ACC112 (cell line): ENCODE measurements at regions not wholly inside any gene's neighbourhood (a gene's known extent, or its start where the extent isn't known, plus 50 kb on each side); places are given as distances from the start of the nearest gene placed in this dataset.
"Not testable (repeated sequence)": the region's sequence is repeated elsewhere in the genome, so short reads cannot be mapped to it uniquely, and the experiment has no call there.

Experiments
- H2AFZ ChIP-seq: fragments of 200-600 bp; sonication (generic); one replicate; pipeline ENCODE4 v1.6.0; 2017; ENCODE audit warnings: antibody characterized with exemption, low read length; ENCODE audit not compliant: unreplicated experiment
- H3K27ac ChIP-seq: fragments of 200-600 bp; sonication (generic); 2 replicates; pipeline ENCODE4 v1.5.1; 2014; ENCODE audit warnings: low read depth, mild to moderate bottlenecking, antibody characterized with exemption, low read length, moderate library complexity
- H3K27me3 ChIP-seq: fragments of 200-600 bp; sonication (generic); 2 replicates; pipeline ENCODE4 v1.6.1; 2014; ENCODE audit warnings: mild to moderate bottlenecking, antibody characterized with exemption, low read length, moderate library complexity, mixed read lengths; ENCODE audit not compliant: insufficient read depth
- H3K36me3 ChIP-seq: fragments of 200-600 bp; sonication (generic); 2 replicates; pipeline ENCODE4 v1.6.1; 2016; ENCODE audit warnings: mild to moderate bottlenecking, antibody characterized with exemption, low read length, moderate library complexity, mixed read lengths; ENCODE audit not compliant: insufficient read depth
- H3K4me1 ChIP-seq: fragments of 200-600 bp; sonication (generic); one replicate; pipeline ENCODE4 v1.6.1; 2016; ENCODE audit warnings: low read length, mixed read lengths; ENCODE audit not compliant: insufficient read depth, unreplicated experiment, control insufficient read depth
- H3K4me3 ChIP-seq: fragments of 200-600 bp; sonication (generic); 2 replicates; pipeline ENCODE4 v1.5.1; 2014; ENCODE audit warnings: mild to moderate bottlenecking, low read depth, low read length
- H3K79me2 ChIP-seq: fragments of 200-600 bp; sonication (generic); one replicate; pipeline ENCODE4 v1.6.0; 2016; ENCODE audit warnings: low read length; ENCODE audit not compliant: control insufficient read depth, unreplicated experiment, insufficient read depth

DNA sequence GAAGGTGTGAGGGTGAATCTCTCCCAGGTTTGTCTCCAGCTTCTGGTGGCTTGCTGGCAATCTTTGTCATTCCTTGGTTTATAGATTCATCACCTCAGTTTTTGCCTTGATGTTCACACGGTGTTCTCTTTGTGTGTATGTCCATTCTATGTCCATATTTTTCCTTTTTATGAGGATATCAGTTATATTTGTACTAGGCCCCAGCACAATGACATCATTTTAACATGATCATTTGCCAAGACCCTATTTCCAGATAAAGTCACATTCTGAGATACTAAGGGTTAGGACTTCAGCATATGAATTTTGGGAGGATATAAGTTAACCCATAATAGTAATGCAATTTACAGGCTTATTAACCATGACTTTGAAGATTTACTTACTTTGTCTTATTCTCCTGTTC lies 649.0 kb downstream of the CPS1 start:
- Histone ChIP-seq H3K4me1 (no peaks in the 10 kb centered on the region), H3K79me2 (no peaks in the 10 kb centered on the region), H3K4me3 (no peak overlapping the region), H3K27me3 (no peaks in the 10 kb centered on the region), H3K36me3 (no peaks in the 10 kb centered on the region), H2AFZ (no peak overlapping the region), H3K27ac (no peak overlapping the region)

DNA sequence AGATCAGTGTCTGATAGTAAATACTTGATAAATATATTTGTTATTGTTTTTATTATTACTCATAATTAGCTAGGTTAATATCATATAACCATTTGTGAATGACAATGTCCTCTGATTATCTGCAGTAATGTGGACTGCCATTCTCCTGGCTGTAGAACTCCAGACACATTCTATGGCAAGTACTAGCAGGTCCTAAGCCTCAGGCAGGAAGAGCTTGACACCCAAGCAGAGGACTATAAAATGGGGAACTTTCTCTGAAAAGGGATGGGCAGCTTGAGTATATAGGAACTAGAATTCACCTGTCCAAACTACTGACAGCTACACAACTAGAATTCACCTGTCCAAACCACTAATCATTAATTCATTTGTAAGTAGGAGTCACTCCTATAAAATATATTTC lies 649.4 kb downstream of the CPS1 start:
- no peaks in the 10 kb centered on the region for H3K27me3 ChIP-seq
- no peak overlapping the region for H3K4me3 ChIP-seq
- no peaks in the 10 kb centered on the region for H3K79me2 ChIP-seq
- no peak overlapping the region for H2AFZ ChIP-seq
- no peaks in the 10 kb centered on the region for H3K4me1 ChIP-seq
- no peaks in the 10 kb centered on the region for H3K36me3 ChIP-seq
- no peak overlapping the region for H3K27ac ChIP-seq

DNA sequence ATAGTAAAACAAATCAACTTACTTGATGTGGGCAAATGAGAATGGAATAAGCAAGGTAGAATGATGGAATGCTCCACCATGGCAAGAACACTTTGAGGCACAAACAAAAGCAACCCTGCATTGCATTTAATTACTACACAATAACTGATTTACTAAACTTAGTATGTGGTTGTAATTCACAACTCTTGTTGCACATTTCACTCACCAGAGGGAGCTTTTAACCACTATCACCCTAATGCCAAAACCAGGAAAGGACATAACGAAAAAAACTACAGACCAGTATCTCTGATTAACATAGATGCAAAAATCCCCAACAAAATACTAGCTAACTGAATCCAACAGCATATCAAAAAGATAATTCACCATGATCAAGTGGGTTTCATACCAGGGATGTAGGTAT lies 659.8 kb downstream of the CPS1 start:
- Histone ChIP-seq H3K27ac (no peak overlapping the region), H3K27me3 (no peaks in the 10 kb centered on the region), H2AFZ (no peak overlapping the region), H3K79me2 (no peaks in the 10 kb centered on the region), H3K4me1 (no peaks in the 10 kb centered on the region), H3K36me3 (no peaks in the 10 kb centered on the region), H3K4me3 (no peak overlapping the region)

DNA sequence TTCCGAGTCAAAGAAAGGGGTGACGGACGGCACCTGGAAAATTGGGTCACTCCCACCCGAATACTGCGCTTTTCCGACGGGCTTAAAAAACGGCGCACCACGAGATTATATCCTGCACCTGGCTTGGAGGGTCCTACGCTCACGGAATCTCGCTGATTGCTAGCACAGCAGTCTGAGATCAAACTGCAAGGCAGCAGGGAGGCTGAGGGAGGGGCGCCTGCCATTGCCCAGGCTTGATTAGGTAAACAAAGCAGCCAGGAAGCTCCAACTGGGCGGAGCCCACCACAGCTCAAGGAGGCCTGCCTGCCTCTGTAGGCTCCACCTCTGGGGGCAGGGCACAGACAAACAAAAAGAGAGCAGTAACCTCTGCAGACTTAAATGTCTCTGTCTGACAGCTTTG lies 663.1 kb downstream of the CPS1 start:
- not testable (repeated sequence) for H3K4me1 ChIP-seq, H3K27ac ChIP-seq

DNA sequence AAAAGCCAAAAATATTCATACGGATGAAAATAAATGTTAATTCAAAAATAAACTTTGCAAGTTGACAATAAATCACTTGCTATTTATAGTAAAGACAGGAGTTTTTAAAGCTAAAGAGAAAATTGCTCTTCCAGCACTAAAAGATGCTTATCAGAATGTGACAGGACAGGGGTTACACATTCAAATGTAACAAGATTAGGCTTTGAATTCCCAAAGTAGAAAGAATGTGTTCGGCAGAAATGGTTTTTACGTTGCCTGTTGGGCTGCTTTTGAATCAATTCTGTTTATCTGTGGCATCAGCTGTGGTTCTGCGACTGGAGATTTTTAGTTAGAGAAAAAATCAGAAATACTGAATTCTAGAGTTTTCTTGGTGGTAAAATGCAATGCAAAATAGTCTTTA lies 669.4 kb downstream of the CPS1 start:
- Histone ChIP-seq H3K4me1 (no peaks in the 10 kb centered on the region), H3K27me3 (no peaks in the 10 kb centered on the region), H3K27ac (no peak overlapping the region), H3K79me2 (no peaks in the 10 kb centered on the region), H3K4me3 (no peak overlapping the region), H2AFZ (no peak overlapping the region), H3K36me3 (no peaks in the 10 kb centered on the region)

More for the DNA sequence above, 663.1 kb downstream of the CPS1 start:
- H3K4me3 ChIP-seq, H3K27me3 ChIP-seq, H3K79me2 ChIP-seq, H2AFZ ChIP-seq, H3K36me3 ChIP-seq: not testable (repeated sequence)

DNA sequence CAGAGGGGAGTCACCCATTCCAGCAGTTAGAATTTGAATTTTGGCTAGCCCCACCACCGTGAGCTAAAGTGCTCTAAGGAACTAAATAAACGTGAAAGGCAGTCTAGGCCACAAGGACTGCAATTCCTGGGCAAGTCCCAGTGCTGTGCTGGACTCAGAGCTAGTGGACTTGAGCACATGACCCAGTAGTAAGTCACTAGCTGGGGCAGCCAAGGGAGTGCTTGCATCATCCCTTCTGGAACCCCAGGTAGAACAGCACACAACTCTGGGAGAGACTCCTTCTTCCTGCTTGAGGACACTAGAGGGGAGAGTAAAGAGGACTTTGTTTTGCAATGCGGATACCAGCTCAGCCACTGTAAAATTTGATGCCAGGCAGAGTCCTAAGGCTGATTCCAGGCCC lies 672.2 kb downstream of the CPS1 start:
- H3K27ac ChIP-seq = no peak overlapping the region
- H3K4me1 ChIP-seq = no peaks in the 10 kb centered on the region
- no peaks in the 10 kb centered on the region for H3K36me3 ChIP-seq
- no peak overlapping the region for H2AFZ ChIP-seq
- H3K27me3 ChIP-seq = no peaks in the 10 kb centered on the region
- H3K4me3 ChIP-seq = no peak overlapping the region
- H3K79me2 ChIP-seq = no peaks in the 10 kb centered on the region

DNA sequence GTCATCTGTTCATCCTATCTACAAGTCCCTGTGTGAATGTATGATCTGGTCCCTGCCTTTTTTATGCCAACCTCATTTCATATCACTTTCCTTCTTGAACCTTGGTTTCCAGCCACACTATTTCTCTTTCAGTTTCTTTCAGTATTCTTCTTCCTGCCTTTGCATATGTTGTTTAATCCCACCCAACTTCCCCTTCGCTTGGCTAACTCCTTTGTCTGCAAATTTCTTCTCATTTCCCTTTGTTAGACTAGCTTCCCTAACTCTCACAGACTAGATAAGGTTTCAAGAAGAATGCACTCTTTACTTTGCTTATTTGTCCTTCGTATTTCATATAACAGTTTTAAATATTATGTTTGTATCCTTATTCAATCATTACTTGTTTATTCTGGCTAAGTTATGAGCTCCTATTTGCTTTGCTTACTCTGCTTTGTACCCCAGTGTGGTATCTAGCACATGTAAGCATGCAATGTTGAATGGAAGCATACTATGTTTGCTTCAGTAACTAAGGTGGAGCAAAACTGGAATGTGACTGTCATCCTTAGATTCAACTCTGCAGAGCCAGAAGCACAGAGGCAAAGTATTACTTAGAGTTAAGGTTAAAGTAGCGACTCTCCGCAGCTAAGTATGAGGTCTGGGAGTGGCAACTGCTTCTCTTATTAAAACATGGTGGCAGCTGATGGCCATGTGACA lies 681.3 kb downstream of the CPS1 start:
- no peaks in the 10 kb centered on the region for H3K4me1 ChIP-seq
- no peak overlapping the region for H3K4me3 ChIP-seq
- H3K36me3 ChIP-seq = no peaks in the 10 kb centered on the region
- no peaks in the 10 kb centered on the region for H3K27me3 ChIP-seq
- H2AFZ ChIP-seq = peak overlapping the region; percentile 7
- no peaks in the 10 kb centered on the region for H3K79me2 ChIP-seq
- H3K27ac ChIP-seq = no peak overlapping the region

DNA sequence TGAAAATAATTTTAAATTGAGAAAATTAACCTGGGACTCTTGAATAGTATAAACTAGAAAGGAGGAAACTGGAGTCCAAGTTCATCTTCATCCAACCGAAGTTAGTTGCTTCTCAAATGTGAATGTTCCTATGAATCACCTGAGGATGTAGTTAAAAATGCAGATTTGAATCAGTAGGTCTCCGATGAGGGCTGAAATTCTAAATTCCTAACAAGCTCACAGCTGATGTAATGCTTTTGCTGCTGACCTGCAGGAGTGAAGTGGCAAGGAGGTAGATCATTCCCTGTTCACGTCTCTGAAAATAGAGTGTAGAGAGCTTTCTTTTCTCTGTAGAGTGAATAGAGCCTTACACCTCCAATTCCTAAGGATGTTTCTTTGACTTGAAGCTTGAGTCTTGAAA lies 685.5 kb downstream of the CPS1 start:
- Histone ChIP-seq H3K4me3 (no peak overlapping the region), H3K79me2 (no peaks in the 10 kb centered on the region), H3K36me3 (no peaks in the 10 kb centered on the region), H3K27ac (no peak overlapping the region), H3K27me3 (no peaks in the 10 kb centered on the region), H2AFZ (no peak overlapping the region), H3K4me1 (no peaks in the 10 kb centered on the region)

DNA sequence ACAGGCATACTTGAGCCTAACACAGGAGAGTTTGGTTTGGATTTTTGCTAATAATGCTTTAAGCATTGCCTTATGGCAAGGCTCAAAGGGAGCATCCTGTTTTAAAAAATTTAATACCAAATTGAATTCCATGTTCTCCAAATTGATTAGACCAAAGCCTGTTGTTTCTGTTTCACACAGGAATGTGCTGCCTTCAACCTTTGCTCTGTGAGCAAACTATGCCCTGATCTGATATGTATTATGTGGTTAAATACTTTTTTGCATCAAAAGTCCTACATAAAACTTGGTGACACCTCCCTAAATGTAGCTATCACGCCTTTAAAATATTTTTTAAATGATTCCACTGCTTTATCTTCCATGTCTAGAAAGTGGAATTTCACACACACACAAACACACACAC lies 691.4 kb downstream of the CPS1 start:
- Histone ChIP-seq H3K4me1 (no peaks in the 10 kb centered on the region), H3K27me3 (no peaks in the 10 kb centered on the region), H3K36me3 (no peaks in the 10 kb centered on the region), H2AFZ (no peak overlapping the region), H3K79me2 (no peaks in the 10 kb centered on the region), H3K4me3 (no peak overlapping the region), H3K27ac (no peak overlapping the region)

DNA sequence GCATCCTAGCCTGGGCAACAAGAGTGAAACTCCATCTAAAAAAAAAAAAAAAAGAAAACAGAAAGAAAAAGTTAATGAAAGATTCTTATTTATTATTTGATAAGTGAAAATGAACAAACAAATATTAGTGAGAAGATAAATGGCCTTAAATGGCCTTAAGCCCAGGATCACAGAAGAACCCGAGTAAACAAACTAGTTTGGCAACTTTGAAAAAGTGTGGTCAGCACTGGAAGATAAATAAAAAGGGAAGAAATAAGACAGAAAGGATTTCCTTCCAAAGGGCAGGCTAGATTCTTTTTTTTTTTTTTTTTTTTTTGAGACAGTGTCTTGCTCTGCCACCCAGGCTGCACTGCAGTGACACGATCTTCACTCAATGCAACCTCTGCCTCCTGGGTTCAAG lies 692.4 kb downstream of the CPS1 start:
- no peaks in the 10 kb centered on the region for H3K4me1 ChIP-seq
- no peaks in the 10 kb centered on the region for H3K27me3 ChIP-seq
- H3K4me3 ChIP-seq = no peak overlapping the region
- no peak overlapping the region for H2AFZ ChIP-seq
- no peaks in the 10 kb centered on the region for H3K36me3 ChIP-seq
- no peak overlapping the region for H3K27ac ChIP-seq
- H3K79me2 ChIP-seq = no peaks in the 10 kb centered on the region

DNA sequence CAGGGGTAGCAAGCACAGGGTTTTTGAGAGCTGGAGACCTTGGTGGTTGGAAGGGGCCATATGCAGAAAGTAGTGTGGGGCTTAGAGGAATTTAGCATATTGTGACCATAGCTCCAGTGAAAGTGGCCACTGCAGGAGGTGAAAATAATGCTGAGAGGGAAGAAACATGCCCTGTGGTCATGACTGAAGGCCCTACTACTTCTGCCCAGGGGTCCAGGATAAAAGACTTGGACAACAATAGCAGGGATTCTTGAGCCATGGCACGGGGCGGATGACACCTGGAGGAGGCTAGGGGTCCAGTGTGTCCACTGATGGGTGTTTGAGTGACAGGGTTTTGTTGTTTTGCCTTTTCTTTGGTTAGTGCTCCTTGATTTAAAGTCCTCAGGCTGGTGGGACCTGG lies 694.6 kb downstream of the CPS1 start:
- no peaks in the 10 kb centered on the region for H3K36me3 ChIP-seq
- no peak overlapping the region for H3K27ac ChIP-seq
- no peaks in the 10 kb centered on the region for H3K79me2 ChIP-seq
- H3K4me1 ChIP-seq = no peaks in the 10 kb centered on the region
- no peak overlapping the region for H3K4me3 ChIP-seq
- H3K27me3 ChIP-seq = no peaks in the 10 kb centered on the region
- H2AFZ ChIP-seq = no peak overlapping the region
